ENCODE measurements at regions not wholly inside any gene's neighbourhood (a gene's known extent, or its start where the extent isn't known, plus 50 kb on each side); places are given as distances from the start of the nearest gene placed in this dataset.
"Not testable (repeated sequence)": the region's sequence is repeated elsewhere in the genome, so short reads cannot be mapped to it uniquely, and the experiment has no call there.

- Histone ChIP-seq H3K4me3 (replicated peaks; ENCODE audit: low read depth, low read length) (no peak overlapping the region), H3K27me3 (replicated peaks; ENCODE audit: control insufficient read depth, insufficient read depth, low read length) (no peaks in the 10 kb centered on the region), H3K36me3 (ENCODE audit: control insufficient read depth, insufficient read depth, low read length) (no peaks in the 10 kb centered on the region)
- no peak for TF ChIP-seq CTCF (IDR thresholded peaks at IDR 0.05; ENCODE audit: insufficient read depth, low read length, poor library complexity, severe bottlenecking)
- no peak for DNase-seq (ENCODE audit: extremely low read depth, insufficient read length)
These were observed 166.6 kb upstream of the ZNF717 start for GRCh38 chr3:75951941-75952340.

- not testable (repeated sequence) for H3K27me3 ChIP-seq (replicated peaks; ENCODE audit: control insufficient read depth, insufficient read depth, low read length); DNase-seq (ENCODE audit: extremely low read depth, insufficient read length)
These were observed 174.7 kb upstream of the ZNF717 start for GRCh38 chr3:75960031-75960430.

GRCh38 chr3:75962054-75962453 is 176.7 kb upstream of the ZNF717 start:
- H3K27me3 ChIP-seq (replicated peaks; ENCODE audit: control insufficient read depth, insufficient read depth, low read length); DNase-seq (ENCODE audit: extremely low read depth, insufficient read length): not testable (repeated sequence)

More at GRCh38 chr3:75960031-75960430, 174.7 kb upstream of the ZNF717 start:
- H3K4me3 ChIP-seq (replicated peaks; ENCODE audit: low read depth, low read length); H3K36me3 ChIP-seq (ENCODE audit: control insufficient read depth, insufficient read depth, low read length): not testable (repeated sequence)

GRCh38 chr3:75967071-75967470 is 181.7 kb upstream of the ZNF717 start:
- no peak for TF ChIP-seq CTCF (IDR thresholded peaks at IDR 0.05; ENCODE audit: insufficient read depth, low read length, poor library complexity, severe bottlenecking)
- no peaks in the 10 kb centered on the region for H3K36me3 ChIP-seq (ENCODE audit: control insufficient read depth, insufficient read depth, low read length)
- H3K4me3 ChIP-seq (replicated peaks; ENCODE audit: low read depth, low read length) = no peak overlapping the region
- DNase-seq (ENCODE audit: extremely low read depth, insufficient read length) = no peak
- H3K27me3 ChIP-seq (replicated peaks; ENCODE audit: control insufficient read depth, insufficient read depth, low read length) = no peaks in the 10 kb centered on the region

More at GRCh38 chr3:75962054-75962453, 176.7 kb upstream of the ZNF717 start:
- H3K4me3 ChIP-seq (replicated peaks; ENCODE audit: low read depth, low read length); H3K36me3 ChIP-seq (ENCODE audit: control insufficient read depth, insufficient read depth, low read length): not testable (repeated sequence)

- Histone ChIP-seq H3K36me3 (ENCODE audit: control insufficient read depth, insufficient read depth, low read length) (no peaks in the 10 kb centered on the region), H3K27me3 (replicated peaks; ENCODE audit: control insufficient read depth, insufficient read depth, low read length) (no peaks in the 10 kb centered on the region), H3K4me3 (replicated peaks; ENCODE audit: low read depth, low read length) (no peak overlapping the region)
- TF ChIP-seq CTCF (IDR thresholded peaks at IDR 0.05; ENCODE audit: insufficient read depth, low read length, poor library complexity, severe bottlenecking) = no peak
- no peak for DNase-seq (ENCODE audit: extremely low read depth, insufficient read length)
These were observed 193.3 kb upstream of the ZNF717 start for GRCh38 chr3:75978686-75979085.

GRCh38 chr3:75981401-75981800 is 196.1 kb upstream of the ZNF717 start:
- Histone ChIP-seq H3K4me3 (replicated peaks; ENCODE audit: low read depth, low read length) (no peak overlapping the region), H3K36me3 (ENCODE audit: control insufficient read depth, insufficient read depth, low read length) (no peaks in the 10 kb centered on the region), H3K27me3 (replicated peaks; ENCODE audit: control insufficient read depth, insufficient read depth, low read length) (no peaks in the 10 kb centered on the region)
- no peak for TF ChIP-seq CTCF (IDR thresholded peaks at IDR 0.05; ENCODE audit: insufficient read depth, low read length, poor library complexity, severe bottlenecking)
- no peak for DNase-seq (ENCODE audit: extremely low read depth, insufficient read length)

GRCh38 chr3:75982151-75982550 is 196.8 kb upstream of the ZNF717 start:
- Histone ChIP-seq H3K4me3 (replicated peaks; ENCODE audit: low read depth, low read length) (no peak overlapping the region), H3K36me3 (ENCODE audit: control insufficient read depth, insufficient read depth, low read length) (no peaks in the 10 kb centered on the region), H3K27me3 (replicated peaks; ENCODE audit: control insufficient read depth, insufficient read depth, low read length) (no peaks in the 10 kb centered on the region)
- DNase-seq (ENCODE audit: extremely low read depth, insufficient read length) = no peak
- no peak for TF ChIP-seq CTCF (IDR thresholded peaks at IDR 0.05; ENCODE audit: insufficient read depth, low read length, poor library complexity, severe bottlenecking)
